Tibial artery (tissue), 4 donors: ENCODE measurements at regions not wholly inside any gene's neighbourhood (a gene's known extent, or its start where the extent isn't known, plus 50 kb on each side); places are given as distances from the start of the nearest gene placed in this dataset.

ENCODE experiments used
- DNase-seq, 2 donors: peaks; one replicate each; pipeline ENCODE4 v3.0.0-alpha.2; 2019
- H3K27ac ChIP-seq, 2 donors: fragments of 200-600 bp; sonication (generic) in 1 of 2; 1 replicate in 1 of 2; 2 replicates in 1 of 2; pipeline ENCODE4 v1.5.1; 2018 to 2019; ENCODE audit warnings: mild to moderate bottlenecking in 1 of 2
- H3K27me3 ChIP-seq, 2 donors: fragments of 200-600 bp; sonication (generic) in 1 of 2; one replicate each; pipeline versions ENCODE4 v1.5.1 to v1.6.0; 2016 to 2019
- H3K36me3 ChIP-seq, 3 donors: fragments of 200-600 bp; sonication (generic) in 2 of 3; one replicate each; pipeline ENCODE4 v1.5.1; 2016 to 2019; ENCODE audit warnings: mild to moderate bottlenecking in 2 of 3
- H3K4me1 ChIP-seq, 4 donors: fragments of 200-600 bp; sonication (generic) in 2 of 4; 1 replicate in 3 of 4; 2 replicates in 1 of 4; pipeline ENCODE4 v1.5.1; 2016 to 2019
- H3K4me3 ChIP-seq, 2 donors: fragments of 200-600 bp; sonication (generic) in 1 of 2; 1 replicate in 1 of 2; 2 replicates in 1 of 2; pipeline ENCODE4 v1.5.1; 2018 to 2019; ENCODE audit warnings: mild to moderate bottlenecking in 2 of 2
- H3K9me3 ChIP-seq, 3 donors: fragments of 200-600 bp; sonication (generic) in 1 of 3; one replicate each; pipeline ENCODE4 v1.5.1; 2016 to 2019
- intact Hi-C: fragments of 100-400 bp; cut with DNase I; formaldehyde crosslinking; loops from one replicate; pipeline ENCODE4 v1.15.0; 2023; ENCODE audit warnings: low total_unique reads
- TF ChIP-seq, protein P1 (sequence below), 2 experiments: fragments of 200-600 bp in 1 of 2; fragments of 450-650 bp in 1 of 2; IDR thresholded peaks; one replicate each; pipeline ENCODE4 v1.5.1; 2017 to 2019; ENCODE audit warnings: antibody characterized with exemption in 2 of 2, mild to moderate bottlenecking in 1 of 2, moderate library complexity in 1 of 2

DNA sequence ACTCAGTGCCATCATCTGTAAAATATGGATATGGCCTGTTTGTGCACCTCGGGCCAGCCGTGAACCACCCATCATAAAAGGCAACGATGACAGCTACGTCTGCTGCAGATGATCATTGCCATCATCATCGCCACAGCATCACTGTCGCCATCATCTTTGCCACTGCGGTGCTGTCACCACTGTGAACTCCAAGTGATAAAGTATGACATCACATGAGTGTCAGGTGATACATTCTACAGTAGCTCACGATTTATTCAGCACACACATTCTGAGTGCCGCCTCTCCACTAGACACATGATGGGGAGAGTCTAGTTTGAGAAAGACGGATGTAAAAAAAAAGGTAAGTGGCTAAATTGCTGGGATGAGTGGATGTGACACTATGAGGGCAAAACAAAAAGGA lies 755.4 kb upstream of the RAB6C start:
- intact Hi-C loops: no loop called here
- H3K4me3 ChIP-seq: no peak overlapping the region
- H3K4me1 ChIP-seq: no peaks in the 10 kb centered on the region
- H3K27me3 ChIP-seq: no peaks in the 10 kb centered on the region
- DNase-seq: no peak
- no peaks in the 10 kb centered on the region for H3K9me3 ChIP-seq
- H3K36me3 ChIP-seq: no peaks in the 10 kb centered on the region
- TF ChIP-seq, protein P1, sequence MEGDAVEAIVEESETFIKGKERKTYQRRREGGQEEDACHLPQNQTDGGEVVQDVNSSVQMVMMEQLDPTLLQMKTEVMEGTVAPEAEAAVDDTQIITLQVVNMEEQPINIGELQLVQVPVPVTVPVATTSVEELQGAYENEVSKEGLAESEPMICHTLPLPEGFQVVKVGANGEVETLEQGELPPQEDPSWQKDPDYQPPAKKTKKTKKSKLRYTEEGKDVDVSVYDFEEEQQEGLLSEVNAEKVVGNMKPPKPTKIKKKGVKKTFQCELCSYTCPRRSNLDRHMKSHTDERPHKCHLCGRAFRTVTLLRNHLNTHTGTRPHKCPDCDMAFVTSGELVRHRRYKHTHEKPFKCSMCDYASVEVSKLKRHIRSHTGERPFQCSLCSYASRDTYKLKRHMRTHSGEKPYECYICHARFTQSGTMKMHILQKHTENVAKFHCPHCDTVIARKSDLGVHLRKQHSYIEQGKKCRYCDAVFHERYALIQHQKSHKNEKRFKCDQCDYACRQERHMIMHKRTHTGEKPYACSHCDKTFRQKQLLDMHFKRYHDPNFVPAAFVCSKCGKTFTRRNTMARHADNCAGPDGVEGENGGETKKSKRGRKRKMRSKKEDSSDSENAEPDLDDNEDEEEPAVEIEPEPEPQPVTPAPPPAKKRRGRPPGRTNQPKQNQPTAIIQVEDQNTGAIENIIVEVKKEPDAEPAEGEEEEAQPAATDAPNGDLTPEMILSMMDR (IDR thresholded peaks at IDR 0.05): no peak
- H3K27ac ChIP-seq: no peak overlapping the region

DNA sequence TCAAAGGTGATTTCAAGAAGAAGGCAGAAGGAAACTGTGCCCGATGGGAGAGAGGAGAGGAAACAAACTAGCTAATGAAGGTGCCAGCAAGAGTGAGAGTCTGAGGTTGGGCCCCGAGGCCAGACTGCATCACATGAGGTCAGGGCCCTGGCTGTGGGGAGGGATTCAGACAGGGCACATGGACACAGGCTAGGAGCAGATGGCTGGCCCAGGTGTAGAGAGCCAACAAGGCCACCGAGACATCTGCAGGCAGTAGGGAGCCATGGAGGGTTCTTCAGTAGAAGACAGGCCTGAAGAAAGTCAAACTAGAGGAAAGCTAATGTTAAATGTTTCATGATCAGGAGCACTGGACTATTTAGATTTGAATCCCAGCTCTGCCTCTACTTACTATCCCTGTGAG lies 755.0 kb upstream of the RAB6C start:
- intact Hi-C loops: no loop called here
- H3K4me1 ChIP-seq: no peaks in the 10 kb centered on the region
- no peak overlapping the region for H3K27ac ChIP-seq
- no peak overlapping the region for H3K4me3 ChIP-seq
- TF ChIP-seq, protein P1 (IDR thresholded peaks at IDR 0.05): no peak
- DNase-seq: no peak
- no peaks in the 10 kb centered on the region for H3K36me3 ChIP-seq
- no peaks in the 10 kb centered on the region for H3K9me3 ChIP-seq
- H3K27me3 ChIP-seq: no peaks in the 10 kb centered on the region

DNA sequence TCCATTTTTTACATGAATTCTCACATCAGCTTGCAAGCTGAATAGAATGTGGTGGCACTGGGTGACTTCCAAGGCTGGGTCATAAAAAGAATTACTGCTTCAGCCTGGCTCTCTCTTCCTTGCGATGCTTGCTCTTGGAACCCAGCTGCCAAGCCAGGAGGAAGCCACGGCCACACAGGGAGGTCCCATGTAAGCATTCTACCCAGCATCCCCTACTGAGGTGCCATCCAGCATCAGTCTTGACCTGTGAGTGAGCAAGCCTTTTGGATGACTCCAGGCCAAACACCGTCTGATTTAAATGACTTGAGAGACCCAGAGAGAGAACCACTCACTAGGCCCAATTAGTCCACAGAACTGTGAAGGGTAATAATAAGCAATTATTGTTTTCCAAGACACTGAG lies 750.3 kb upstream of the RAB6C start:
- no peak for DNase-seq
- Histone ChIP-seq H3K27ac (no peak overlapping the region), H3K36me3 (no peaks in the 10 kb centered on the region), H3K4me3 (no peak overlapping the region), H3K4me1 (no peaks in the 10 kb centered on the region), H3K9me3 (no peaks in the 10 kb centered on the region), H3K27me3 (no peaks in the 10 kb centered on the region)
- intact Hi-C loops: no loop called here
- TF ChIP-seq, protein P1 (IDR thresholded peaks at IDR 0.05): no peak

DNA sequence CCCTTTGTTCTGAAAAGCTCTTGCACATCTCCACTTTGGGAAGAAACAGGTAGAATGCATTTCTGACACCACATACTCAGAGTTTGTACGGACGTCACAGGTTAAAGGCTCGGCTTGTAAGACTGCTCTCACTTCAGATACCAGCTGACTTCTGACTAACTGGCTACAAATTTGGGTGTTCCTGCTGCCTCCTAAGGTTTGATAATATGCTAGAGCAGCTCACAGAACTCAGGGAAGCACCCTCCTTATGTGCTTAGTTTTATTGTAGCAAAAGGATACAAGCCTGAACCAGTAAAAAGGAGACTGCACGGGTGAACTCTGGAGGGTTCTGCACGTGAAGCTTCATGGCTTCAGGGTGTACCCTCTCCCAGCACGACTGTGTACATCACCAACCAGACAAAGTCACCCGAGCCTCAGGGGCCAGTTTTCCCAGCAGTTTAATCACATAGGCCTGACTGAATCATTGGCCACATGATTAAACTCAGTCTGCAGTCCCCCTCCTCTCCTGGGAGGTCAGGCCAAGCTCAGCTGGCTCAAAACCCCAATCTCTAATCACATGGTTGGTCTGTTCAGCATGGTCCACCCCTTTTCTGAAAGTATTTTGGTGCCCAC lies 749.5 kb upstream of the RAB6C start:
- intact Hi-C loops: no loop called here
- no peaks in the 10 kb centered on the region for H3K9me3 ChIP-seq
- TF ChIP-seq, protein P1 (IDR thresholded peaks at IDR 0.05): no peak

DNA sequence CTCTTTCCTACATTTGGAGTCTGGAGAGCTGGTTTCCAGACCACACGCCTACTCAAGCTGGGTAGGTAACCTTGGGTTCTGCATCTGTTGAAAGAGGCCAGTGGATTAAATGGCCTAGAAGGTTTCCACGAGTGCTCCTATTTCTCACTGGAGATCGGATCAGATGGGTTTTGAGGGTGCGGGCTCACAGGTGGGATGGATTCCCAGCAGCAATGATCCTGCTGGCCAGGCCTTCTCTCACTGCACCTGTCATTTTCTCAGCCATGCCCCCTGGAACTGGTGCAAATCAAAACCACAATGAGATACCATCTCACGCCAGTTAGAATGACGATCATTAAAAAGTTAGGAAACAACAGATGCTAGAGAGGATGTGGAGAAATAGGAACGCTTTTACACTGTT lies 747.5 kb upstream of the RAB6C start:
- H3K27ac ChIP-seq: no peak overlapping the region
- DNase-seq: no peak
- H3K4me3 ChIP-seq: no peak overlapping the region
- no peaks in the 10 kb centered on the region for H3K9me3 ChIP-seq
- intact Hi-C loops: no loop called here
- TF ChIP-seq, protein P1 (IDR thresholded peaks at IDR 0.05): no peak
- H3K27me3 ChIP-seq: no peaks in the 10 kb centered on the region
- no peaks in the 10 kb centered on the region for H3K4me1 ChIP-seq
- no peaks in the 10 kb centered on the region for H3K36me3 ChIP-seq

More for the DNA sequence above, 749.5 kb upstream of the RAB6C start:
- H3K27ac ChIP-seq: no peak overlapping the region
- H3K4me1 ChIP-seq: no peaks in the 10 kb centered on the region
- H3K27me3 ChIP-seq: no peaks in the 10 kb centered on the region
- no peak overlapping the region for H3K4me3 ChIP-seq
- no peak for DNase-seq
- H3K36me3 ChIP-seq: no peaks in the 10 kb centered on the region

DNA sequence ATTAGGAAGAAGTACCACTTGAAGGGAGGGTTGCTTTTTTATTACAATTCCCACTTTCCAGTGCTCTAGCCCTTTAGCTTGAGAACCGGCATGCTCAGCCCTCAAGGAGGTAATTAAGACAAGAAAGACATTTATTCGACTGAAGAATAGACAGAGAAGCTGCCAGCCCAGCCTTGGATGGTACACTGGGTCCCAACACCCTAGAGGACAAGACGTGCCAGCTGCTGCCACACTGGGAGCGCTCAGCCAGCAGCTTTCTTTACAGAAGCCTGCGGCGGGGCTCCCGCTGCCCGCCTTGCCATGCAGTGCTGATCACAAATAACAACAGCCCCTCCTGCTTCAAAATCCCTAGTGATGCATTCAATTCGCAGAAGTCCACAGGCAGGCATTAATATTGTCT lies 746.3 kb upstream of the RAB6C start:
- no peaks in the 10 kb centered on the region for H3K9me3 ChIP-seq
- no peak for DNase-seq
- no peak overlapping the region for H3K4me3 ChIP-seq
- H3K27me3 ChIP-seq: no peaks in the 10 kb centered on the region
- no peaks in the 10 kb centered on the region for H3K36me3 ChIP-seq
- H3K27ac ChIP-seq: no peak overlapping the region
- TF ChIP-seq, protein P1 (IDR thresholded peaks at IDR 0.05): no peak
- intact Hi-C loops: no loop called here
- no peaks in the 10 kb centered on the region for H3K4me1 ChIP-seq
